ENCODE measurements at regions not wholly inside any gene's neighbourhood (a gene's known extent, or its start where the extent isn't known, plus 50 kb on each side); places are given as distances from the start of the nearest gene placed in this dataset.

- no peak for TF ChIP-seq POLR2AphosphoS5 (IDR thresholded peaks at IDR 0.05)
- TF ChIP-seq POLR2A (IDR thresholded peaks at IDR 0.05) = no peak
- TF ChIP-seq CTCF (IDR thresholded peaks at IDR 0.05) = no peak
- Histone ChIP-seq H3K9me3 (no peaks in the 10 kb centered on the region), H3K4me3 (no peak overlapping the region), H3K4me1 (no peaks in the 10 kb centered on the region), H3K27ac (no peak overlapping the region), H3K27me3 (no peaks in the 10 kb centered on the region), H3K36me3 (no peaks in the 10 kb centered on the region)
- intact Hi-C loops (cut with DNase I; ENCODE audit: low total_unique reads) = no loop called here
- no peak for DNase-seq (ENCODE audit: low spot score in 2 of 2)
Measured at GRCh38 chr3:69462022-69462825, 76.3 kb upstream of the FRMD4B start.

GRCh38 chr3:69460034-69460433, 74.1 kb upstream of the FRMD4B start:
- no peak for DNase-seq (ENCODE audit: low spot score in 2 of 2)

GRCh38 chr3:69458803-69459365, 73.0 kb upstream of the FRMD4B start:
- H3K27me3 ChIP-seq = no peaks in the 10 kb centered on the region
- H3K4me1 ChIP-seq = no peaks in the 10 kb centered on the region
- TF ChIP-seq POLR2AphosphoS5 (IDR thresholded peaks at IDR 0.05) = no peak
- no peak for TF ChIP-seq CTCF (IDR thresholded peaks at IDR 0.05)
- TF ChIP-seq POLR2A (IDR thresholded peaks at IDR 0.05) = no peak
- no peak overlapping the region for H3K27ac ChIP-seq
- DNase-seq (ENCODE audit: low spot score in 2 of 2) = no peak
- intact Hi-C loops (cut with DNase I; ENCODE audit: low total_unique reads) = no loop called here
- no peaks in the 10 kb centered on the region for H3K36me3 ChIP-seq
- no peaks in the 10 kb centered on the region for H3K9me3 ChIP-seq
- H3K4me3 ChIP-seq = no peak overlapping the region

More at GRCh38 chr3:69460034-69460433, 74.1 kb upstream of the FRMD4B start:
- Histone ChIP-seq H3K9me3 (no peaks in the 10 kb centered on the region), H3K27me3 (no peaks in the 10 kb centered on the region), H3K27ac (no peak overlapping the region), H3K4me3 (no peak overlapping the region), H3K4me1 (no peaks in the 10 kb centered on the region), H3K36me3 (no peaks in the 10 kb centered on the region)
- intact Hi-C loops (cut with DNase I; ENCODE audit: low total_unique reads) = no loop called here
- TF ChIP-seq CTCF (IDR thresholded peaks at IDR 0.05) = no peak
- no peak for TF ChIP-seq POLR2AphosphoS5 (IDR thresholded peaks at IDR 0.05)
- no peak for TF ChIP-seq POLR2A (IDR thresholded peaks at IDR 0.05)

GRCh38 chr3:69456631-69457030, 70.7 kb upstream of the FRMD4B start:
- Histone ChIP-seq H3K9me3 (no peaks in the 10 kb centered on the region), H3K4me1 (no peaks in the 10 kb centered on the region), H3K36me3 (no peaks in the 10 kb centered on the region), H3K27ac (no peak overlapping the region), H3K4me3 (no peak overlapping the region), H3K27me3 (no peaks in the 10 kb centered on the region)
- no peak for TF ChIP-seq POLR2AphosphoS5 (IDR thresholded peaks at IDR 0.05)
- TF ChIP-seq CTCF (IDR thresholded peaks at IDR 0.05) = no peak
- TF ChIP-seq POLR2A (IDR thresholded peaks at IDR 0.05) = no peak
- DNase-seq (ENCODE audit: low spot score in 2 of 2) = no peak
- intact Hi-C loops (cut with DNase I; ENCODE audit: low total_unique reads) = no loop called here

GRCh38 chr3:69454204-69454787, 68.4 kb upstream of the FRMD4B start:
- Histone ChIP-seq H3K4me1 (no peaks in the 10 kb centered on the region), H3K4me3 (no peak overlapping the region), H3K36me3 (no peaks in the 10 kb centered on the region), H3K9me3 (no peaks in the 10 kb centered on the region), H3K27ac (no peak overlapping the region), H3K27me3 (no peaks in the 10 kb centered on the region)
- TF ChIP-seq POLR2AphosphoS5 (IDR thresholded peaks at IDR 0.05) (no peak), POLR2A (IDR thresholded peaks at IDR 0.05) (no peak), CTCF (IDR thresholded peaks at IDR 0.05) (no peak)
- DNase-seq (ENCODE audit: low spot score in 2 of 2) = no peak
- intact Hi-C loops (cut with DNase I; ENCODE audit: low total_unique reads) = no loop called here

Measured in breast epithelium (tissue), 4 donors.